Right lobe of liver (tissue), 6 donors: ENCODE measurements at regions not wholly inside any gene's neighbourhood (a gene's known extent, or its start where the extent isn't known, plus 50 kb on each side); places are given as distances from the start of the nearest gene placed in this dataset.

Experiments
- ATAC-seq, 4 donors: fragments of 200-7000 bp; cut with Tn5 transposase; one replicate each; pipeline ENCODE4 v1.9.1; 2020; ENCODE audit warnings: mild to moderate bottlenecking in 4 of 4, moderate library complexity in 4 of 4
- DNase-seq, 3 donors: peaks; one replicate each; pipeline ENCODE4 v3.0.0-alpha.2; 2020
- H3K27ac ChIP-seq, 3 donors: fragments of 200-600 bp; one replicate each; pipeline ENCODE4 v1.8.0; 2022
- H3K27me3 ChIP-seq, 2 donors: fragments of 200-600 bp; one replicate each; pipeline ENCODE4 v1.8.0; 2022
- H3K36me3 ChIP-seq, 4 donors: fragments of 200-600 bp; sonication (generic) in 1 of 4; one replicate each; pipeline versions ENCODE4 v1.5.1 to v1.8.0; 2017 to 2022; ENCODE audit warnings: control low read depth in 1 of 4
- H3K4me1 ChIP-seq, 4 donors: fragments of 200-600 bp; sonication (generic) in 1 of 4; one replicate each; pipeline versions ENCODE4 v1.5.1 to v1.8.0; 2017 to 2022; ENCODE audit warnings: control low read depth in 1 of 4
- H3K4me3 ChIP-seq, 3 donors: fragments of 200-600 bp; one replicate each; pipeline ENCODE4 v1.8.0; 2022
- H3K9me3 ChIP-seq, 4 donors: fragments of 200-600 bp; sonication (generic) in 1 of 4; one replicate each; pipeline versions ENCODE4 v1.5.1 to v1.8.0; 2017 to 2022; ENCODE audit warnings: control low read depth in 1 of 4
- POLR2A ChIP-seq: fragments of 450-650 bp; IDR thresholded peaks from one replicate; pipeline ENCODE4 v1.6.1; 2017; ENCODE audit warnings: antibody characterized with exemption, mild to moderate bottlenecking
- WGBS: methylation state at CpG from one replicate; pipeline ENCODE4 v1.1.6; 2018; ENCODE audit warnings: low coverage, low lambda C conversion rate; ENCODE audit not compliant: insufficient coverage; ENCODE audit errors: missing lambda C conversion rate; 5-methylcytosine and 5-hydroxymethylcytosine counted together
- intact Hi-C, 2 donors: fragments of 100-400 bp; cut with DNase I; formaldehyde crosslinking; loops; one replicate each; pipeline versions ENCODE4 v1.11.2 to v1.14.1; 2022
- TF ChIP-seq, protein P1 (sequence below), 4 donors: fragments of 200-600 bp in 3 of 4; fragments of 450-650 bp in 1 of 4; IDR thresholded peaks; one replicate each; pipeline versions ENCODE4 v1.5.1 to v1.8.0; 2016 to 2022; ENCODE audit warnings: antibody characterized with exemption in 4 of 4, mild to moderate bottlenecking in 2 of 4
- donor health status: DM: no; HTN: yes; CAD: no.
- donor health status: DM: no; HTN: no; CAD: no.
- donor health status: DM: no; HTN: no; CAD: no.
- donor health status: DM: no; HTN: yes; CAD: no.
- donor health status: DM: no; HTN: yes; CAD: no.

DNA sequence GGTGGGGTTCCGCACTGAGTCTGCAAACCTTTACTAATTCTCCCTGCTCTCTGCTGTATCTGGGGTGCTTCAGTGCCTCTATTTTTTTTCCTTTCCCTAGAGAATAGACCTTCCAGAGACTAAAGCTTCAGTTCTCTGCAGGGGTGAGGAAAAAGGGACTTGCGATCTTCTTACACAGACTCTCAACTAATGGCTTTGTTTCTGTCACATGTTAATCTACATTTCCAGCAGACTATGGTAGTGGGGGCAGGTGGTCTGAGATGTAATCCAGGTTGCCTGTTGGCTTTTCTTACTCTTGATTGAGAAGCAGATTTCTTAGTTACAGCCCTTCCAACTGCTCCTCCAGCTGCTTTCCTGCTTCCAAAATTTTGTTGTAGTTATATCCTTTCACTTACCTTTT lies 229.0 kb upstream of the NLRP1 start:
- H3K4me3 ChIP-seq, result no peak overlapping the region
- DNase-seq (no peak), ATAC-seq (no peak)
- H3K9me3 ChIP-seq, result no peaks in the 10 kb centered on the region
- intact Hi-C loops, result no loop called here
- H3K36me3 ChIP-seq, result no peaks in the 10 kb centered on the region
- no peak overlapping the region for H3K27ac ChIP-seq
- no peaks in the 10 kb centered on the region for H3K27me3 ChIP-seq
- 72% methylated on average over 2 of the region's 2 CpGs for WGBS
- TF ChIP-seq POLR2A, result no peak
- TF ChIP-seq, protein P1, sequence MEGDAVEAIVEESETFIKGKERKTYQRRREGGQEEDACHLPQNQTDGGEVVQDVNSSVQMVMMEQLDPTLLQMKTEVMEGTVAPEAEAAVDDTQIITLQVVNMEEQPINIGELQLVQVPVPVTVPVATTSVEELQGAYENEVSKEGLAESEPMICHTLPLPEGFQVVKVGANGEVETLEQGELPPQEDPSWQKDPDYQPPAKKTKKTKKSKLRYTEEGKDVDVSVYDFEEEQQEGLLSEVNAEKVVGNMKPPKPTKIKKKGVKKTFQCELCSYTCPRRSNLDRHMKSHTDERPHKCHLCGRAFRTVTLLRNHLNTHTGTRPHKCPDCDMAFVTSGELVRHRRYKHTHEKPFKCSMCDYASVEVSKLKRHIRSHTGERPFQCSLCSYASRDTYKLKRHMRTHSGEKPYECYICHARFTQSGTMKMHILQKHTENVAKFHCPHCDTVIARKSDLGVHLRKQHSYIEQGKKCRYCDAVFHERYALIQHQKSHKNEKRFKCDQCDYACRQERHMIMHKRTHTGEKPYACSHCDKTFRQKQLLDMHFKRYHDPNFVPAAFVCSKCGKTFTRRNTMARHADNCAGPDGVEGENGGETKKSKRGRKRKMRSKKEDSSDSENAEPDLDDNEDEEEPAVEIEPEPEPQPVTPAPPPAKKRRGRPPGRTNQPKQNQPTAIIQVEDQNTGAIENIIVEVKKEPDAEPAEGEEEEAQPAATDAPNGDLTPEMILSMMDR (IDR thresholded peaks at IDR 0.05), result no peak
- H3K4me1 ChIP-seq, result no peaks in the 10 kb centered on the region

DNA sequence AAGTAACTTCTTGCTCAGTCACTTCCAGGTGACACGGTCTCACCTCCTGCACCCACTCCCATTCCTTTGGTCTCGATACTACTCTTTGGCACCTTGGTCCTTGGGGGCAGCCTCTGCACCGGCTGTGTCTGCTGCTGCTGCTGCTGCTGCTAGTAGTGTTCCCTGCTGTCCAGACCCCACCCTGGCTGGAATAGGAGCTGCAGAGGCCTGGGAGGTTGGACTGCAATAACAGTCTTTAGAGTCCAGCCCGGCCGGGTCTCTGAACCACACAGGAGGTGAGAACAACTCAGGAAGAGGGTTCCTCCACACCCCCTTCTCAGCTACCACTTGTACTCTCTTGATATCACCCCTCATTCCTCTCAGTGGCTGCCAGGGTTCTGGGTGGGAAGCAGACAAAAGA lies 231.1 kb upstream of the NLRP1 start:
- no peaks in the 10 kb centered on the region for H3K36me3 ChIP-seq
- no peak overlapping the region for H3K27ac ChIP-seq
- no peak for TF ChIP-seq POLR2A
- TF ChIP-seq, protein P1 (IDR thresholded peaks at IDR 0.05), result no peak
- H3K27me3 ChIP-seq, result no peaks in the 10 kb centered on the region
- H3K9me3 ChIP-seq, result no peaks in the 10 kb centered on the region
- intact Hi-C loops, result no loop called here
- no peaks in the 10 kb centered on the region for H3K4me1 ChIP-seq
- ATAC-seq (no peak), DNase-seq (no peak)
- WGBS, result 83% methylated on average over 2 of the region's 5 CpGs
- H3K4me3 ChIP-seq, result no peak overlapping the region

DNA sequence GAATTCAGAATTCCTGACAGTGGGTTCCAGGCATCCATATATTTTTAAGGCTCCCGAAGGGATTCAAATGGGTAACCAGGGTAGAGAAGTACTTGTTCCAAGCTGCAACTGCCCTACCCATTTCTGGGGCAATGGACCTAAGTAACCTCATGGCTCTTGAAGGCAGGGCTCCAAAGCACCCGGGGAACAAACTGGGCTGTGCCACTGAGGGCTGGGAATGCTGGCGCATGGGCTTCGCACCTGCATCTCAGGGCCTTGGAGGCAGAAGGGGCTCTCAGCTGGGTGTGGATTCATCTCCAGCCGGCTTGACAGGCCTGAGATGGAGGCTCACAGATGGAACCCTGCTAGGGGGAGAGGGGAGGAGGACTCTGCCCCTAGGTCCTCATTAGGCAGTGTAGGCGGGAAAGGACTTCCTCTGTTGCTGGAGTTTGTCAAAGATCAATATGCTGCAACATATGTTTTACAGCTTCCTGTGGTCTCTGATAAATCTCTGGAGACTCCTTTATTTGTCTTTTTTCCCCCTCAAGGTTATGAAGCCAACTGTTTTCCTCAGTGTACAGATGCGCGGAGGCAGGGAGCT lies 232.3 kb upstream of the NLRP1 start:
- no peaks in the 10 kb centered on the region for H3K36me3 ChIP-seq
- ATAC-seq (no peak), DNase-seq (no peak)
- no peaks in the 10 kb centered on the region for H3K9me3 ChIP-seq
- 34% methylated on average over 4 of the region's 8 CpGs for WGBS
- TF ChIP-seq, protein P1 (IDR thresholded peaks at IDR 0.05), result no peak
- no peak for TF ChIP-seq POLR2A
- no peaks in the 10 kb centered on the region for H3K27me3 ChIP-seq
- H3K4me1 ChIP-seq, result no peaks in the 10 kb centered on the region
- no peak overlapping the region for H3K27ac ChIP-seq
- H3K4me3 ChIP-seq, result no peak overlapping the region
- intact Hi-C loops, result no loop called here

DNA sequence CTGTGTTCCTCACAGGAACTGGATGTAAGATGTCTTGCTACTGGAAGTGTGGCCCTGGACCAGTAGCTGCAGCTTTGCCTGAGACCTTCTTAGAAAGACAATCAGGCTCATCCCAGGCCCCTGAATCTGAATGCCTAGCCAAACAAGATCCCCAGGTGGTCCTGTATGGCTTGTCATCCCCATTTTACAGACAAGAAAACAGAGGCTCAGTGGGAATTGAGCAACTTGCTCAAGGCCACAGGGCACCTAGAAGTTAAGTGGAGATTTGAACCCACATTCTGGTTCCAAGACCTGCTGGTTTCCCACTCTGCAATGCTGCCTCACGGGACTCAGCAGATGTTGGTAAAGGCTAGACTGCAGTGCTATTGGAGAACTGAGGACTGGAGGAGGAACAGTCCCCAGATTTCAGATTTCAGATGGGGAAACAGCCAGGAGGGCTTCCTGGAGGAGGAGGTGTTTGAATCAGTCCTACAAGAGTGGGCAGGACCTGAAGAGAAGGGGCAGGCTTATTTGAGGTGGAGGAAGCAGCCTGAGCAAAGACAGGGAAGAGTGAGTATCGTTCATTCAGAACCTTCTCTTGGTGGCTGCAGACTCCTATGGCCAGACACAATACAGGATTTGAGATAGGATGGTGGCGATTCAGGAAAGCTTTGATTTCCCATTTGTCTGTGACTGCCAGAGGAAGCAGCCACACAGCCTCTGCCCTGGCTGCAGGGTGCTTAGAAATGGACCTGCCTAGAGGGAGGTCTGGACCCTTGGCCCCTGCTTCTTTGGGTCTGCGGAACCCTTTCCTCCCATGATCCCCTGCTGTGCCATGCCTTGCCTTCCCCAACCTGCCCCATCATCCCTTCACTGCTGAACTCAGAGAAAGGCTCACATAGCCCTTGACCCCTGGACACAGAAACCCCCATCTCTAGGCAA lies 233.4 kb upstream of the NLRP1 start:
- Histone ChIP-seq H3K27ac (no peak overlapping the region), H3K36me3 (no peaks in the 10 kb centered on the region), H3K27me3 (no peaks in the 10 kb centered on the region), H3K4me3 (no peak overlapping the region), H3K9me3 (no peaks in the 10 kb centered on the region), H3K4me1 (no peaks in the 10 kb centered on the region)
- WGBS, result 20% methylated on average over 1 of the region's 4 CpGs
- ATAC-seq (no peak), DNase-seq (no peak)
- intact Hi-C loops, result no loop called here
- TF ChIP-seq, protein P1 (IDR thresholded peaks at IDR 0.05), result no peak
- TF ChIP-seq POLR2A, result no peak
